NCI-H2196 (cell line): ENCODE measurements at regions not wholly inside any gene's neighbourhood (a gene's known extent, or its start where the extent isn't known, plus 50 kb on each side); places are given as distances from the start of the nearest gene placed in this dataset.

Experiments
- DNase-seq: peaks from one replicate; lab custom pipeline; 2025; ENCODE audit not compliant: unreplicated experiment; lab: John Stamatoyannopoulos, UW

- no peak for DNase-seq
These were observed 93.5 kb upstream of the SLC25A13 start for GRCh38 chr7:96415293-96415940.

- DNase-seq = peak; percentile 31
These were observed 93.0 kb upstream of the SLC25A13 start for GRCh38 chr7:96414931-96415292.

- no peak for DNase-seq
These were observed 88.4 kb upstream of the SLC25A13 start for GRCh38 chr7:96410126-96410839.

GRCh38 chr7:96408881-96409280 is 87.0 kb upstream of the SLC25A13 start:
- no peak for DNase-seq

GRCh38 chr7:96407427-96407826 is 85.5 kb upstream of the SLC25A13 start:
- no peak for DNase-seq

- no peak for DNase-seq
These were observed 81.0 kb upstream of the SLC25A13 start for GRCh38 chr7:96402913-96403312.

GRCh38 chr7:96401200-96401599 is 79.3 kb upstream of the SLC25A13 start:
- DNase-seq = no peak

- DNase-seq = no peak
These were observed 78.6 kb upstream of the SLC25A13 start for GRCh38 chr7:96400518-96400917.

GRCh38 chr7:96400001-96400400 is 78.1 kb upstream of the SLC25A13 start:
- no peak for DNase-seq

GRCh38 chr7:96397936-96398598 is 76.2 kb upstream of the SLC25A13 start:
- peak; percentile 18 for DNase-seq

- DNase-seq = no peak
These were observed 66.9 kb upstream of the SLC25A13 start for GRCh38 chr7:96388620-96389383.

- no peak for DNase-seq
These were observed 66.3 kb upstream of the SLC25A13 start for GRCh38 chr7:96388166-96388565.

- DNase-seq = peak; percentile 21
These were observed 58.2 kb upstream of the SLC25A13 start for GRCh38 chr7:96380111-96380512.

GRCh38 chr7:96377399-96377798 is 55.5 kb upstream of the SLC25A13 start:
- no peak for DNase-seq
